ENCODE measurements at regions not wholly inside any gene's neighbourhood (a gene's known extent, or its start where the extent isn't known, plus 50 kb on each side); places are given as distances from the start of the nearest gene placed in this dataset.

- WGBS (ENCODE audit: insufficient coverage, low coverage, missing lambda C conversion rate): 6% methylated on average over 2 of the region's 2 CpGs
- no peaks in the 10 kb centered on the region for H3K9me3 ChIP-seq (replicated peaks; ENCODE audit: control insufficient read depth, insufficient read depth, low read depth, low read length)
- DNase-seq (ENCODE audit: extremely low read depth in 1 of 4, low spot score in 3 of 4) (no peak), FAIRE-seq (no peak), ATAC-seq (no peak)
- POLR2A ChIA-PET: no interaction called here
- H3K79me2 ChIP-seq (ENCODE audit: control insufficient read depth, insufficient read depth, low read length): no peaks in the 10 kb centered on the region
- H3K27me3 ChIP-seq (ENCODE audit: control insufficient read depth in 2 of 2, insufficient read depth in 2 of 2, low read length in 2 of 2): no peaks in the 10 kb centered on the region; a peak in 1 of 5 replicates
- no peak overlapping the region for H3K4me2 ChIP-seq (ENCODE audit: insufficient read depth, low read length)
- no TSS peak for BruUV-seq (replicated peaks)
- no peaks in the 10 kb centered on the region; a peak in 1 of 5 replicates for H3K4me1 ChIP-seq (replicated peaks in 1 of 2; ENCODE audit: control insufficient read depth in 2 of 2, insufficient read depth in 2 of 2, low read length in 2 of 2)
- no peak overlapping the region for H3K4me3 ChIP-seq
- in situ Hi-C loops (cut with MboI) (no loop called here), intact Hi-C loops (cut with micrococcal nuclease) (no loop called here)
- no peak overlapping the region for H3K27ac ChIP-seq (ENCODE audit: extremely low read depth, low read depth, low read length)
- no peaks in the 10 kb centered on the region for H3K36me3 ChIP-seq (ENCODE audit: control insufficient read depth, insufficient read depth, low read length)
- no peaks in the 10 kb centered on the region for H3K9me1 ChIP-seq (ENCODE audit: control insufficient read depth, insufficient read depth, low read length)
- H4K20me1 ChIP-seq (replicated peaks; ENCODE audit: control insufficient read depth, insufficient read depth, low read length): no peaks in the 10 kb centered on the region
- no peak overlapping the region for H3K9ac ChIP-seq (ENCODE audit: insufficient read depth in 1 of 2, low read depth in 2 of 2, low read length in 2 of 2)
- no peak overlapping the region; the same call in 1 of the 2 replicates for H2AFZ ChIP-seq (ENCODE audit: low read depth, low read length)
- TF ChIP-seq HSF4 (CRISPR knock-in tag; IDR thresholded peaks at IDR 0.05; ENCODE audit: borderline replicate concordance) (no peak), ESRRB (CRISPR knock-in tag; IDR thresholded peaks at IDR 0.05; ENCODE audit: borderline replicate concordance) (no peak), FOXP1 (CRISPR knock-in tag; IDR thresholded peaks at IDR 0.05) (no peak), FOXJ3 (CRISPR knock-in tag; IDR thresholded peaks at IDR 0.05) (no peak)
- CTCF ChIA-PET (ENCODE audit: low intra/inter-chr PET ratio): no interaction called here
Measured at GRCh38 chr4:143285696-143286437, 50.8 kb upstream of the GAB1 start.
